Upper lobe of left lung (tissue), 4 donors: ENCODE measurements at regions not wholly inside any gene's neighbourhood (a gene's known extent, or its start where the extent isn't known, plus 50 kb on each side); places are given as distances from the start of the nearest gene placed in this dataset.

Source experiments
- POLR2A ChIP-seq, 4 donors: fragments of 450-650 bp; IDR thresholded peaks; one replicate each; pipeline ENCODE4 v1.5.1; 2016 to 2017; ENCODE audit warnings: antibody characterized with exemption in 4 of 4, mild to moderate bottlenecking in 2 of 4
- TF ChIP-seq, protein P1 (sequence below), 6 experiments: fragments of 450-650 bp in 4 of 6; fragments of 200-600 bp in 2 of 6; sonication (generic) in 2 of 6; IDR thresholded peaks; one replicate each; pipeline ENCODE4 v1.5.1; 2016 to 2019; ENCODE audit warnings: antibody characterized with exemption in 6 of 6

GRCh38 chr12:129966146-129966995 is 62.5 kb upstream of the TMEM132D start:
- TF ChIP-seq, protein P1, sequence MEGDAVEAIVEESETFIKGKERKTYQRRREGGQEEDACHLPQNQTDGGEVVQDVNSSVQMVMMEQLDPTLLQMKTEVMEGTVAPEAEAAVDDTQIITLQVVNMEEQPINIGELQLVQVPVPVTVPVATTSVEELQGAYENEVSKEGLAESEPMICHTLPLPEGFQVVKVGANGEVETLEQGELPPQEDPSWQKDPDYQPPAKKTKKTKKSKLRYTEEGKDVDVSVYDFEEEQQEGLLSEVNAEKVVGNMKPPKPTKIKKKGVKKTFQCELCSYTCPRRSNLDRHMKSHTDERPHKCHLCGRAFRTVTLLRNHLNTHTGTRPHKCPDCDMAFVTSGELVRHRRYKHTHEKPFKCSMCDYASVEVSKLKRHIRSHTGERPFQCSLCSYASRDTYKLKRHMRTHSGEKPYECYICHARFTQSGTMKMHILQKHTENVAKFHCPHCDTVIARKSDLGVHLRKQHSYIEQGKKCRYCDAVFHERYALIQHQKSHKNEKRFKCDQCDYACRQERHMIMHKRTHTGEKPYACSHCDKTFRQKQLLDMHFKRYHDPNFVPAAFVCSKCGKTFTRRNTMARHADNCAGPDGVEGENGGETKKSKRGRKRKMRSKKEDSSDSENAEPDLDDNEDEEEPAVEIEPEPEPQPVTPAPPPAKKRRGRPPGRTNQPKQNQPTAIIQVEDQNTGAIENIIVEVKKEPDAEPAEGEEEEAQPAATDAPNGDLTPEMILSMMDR (IDR thresholded peaks at IDR 0.05): no peak
- no peak for TF ChIP-seq POLR2A (IDR thresholded peaks at IDR 0.05)
